Natural killer cell (primary cell): ENCODE measurements at regions not wholly inside any gene's neighbourhood (a gene's known extent, or its start where the extent isn't known, plus 50 kb on each side); places are given as distances from the start of the nearest gene placed in this dataset.

Experiments
- ATAC-seq, 3 donors: fragments of 150-1000 bp in 2 of 3; fragments of 200-7000 bp in 1 of 3; cut with Tn5 transposase; 1 replicate in 1 of 3; 2 replicates in 2 of 3; pipeline ENCODE4 v1.10.0; 2021; ENCODE audit warnings: mild to moderate bottlenecking in 2 of 3, moderate library complexity in 2 of 3
- DNase-seq, 2 donors: peaks; one replicate each; pipeline versions ENCODE4 v3.0.0 to v3.0.0-alpha.2; 2013 to 2021; ENCODE audit warnings: mixed read lengths in 1 of 2
- H3K27ac ChIP-seq: one replicate; pipeline ENCODE4 v1.5.1; 2013; ENCODE audit warnings: mild to moderate bottlenecking, low read length
- H3K27me3 ChIP-seq: one replicate; pipeline ENCODE4 v1.6.1; 2013; ENCODE audit warnings: low read length; ENCODE audit not compliant: control insufficient read depth, insufficient read depth
- H3K36me3 ChIP-seq: one replicate; pipeline ENCODE4 v1.6.1; 2013; ENCODE audit warnings: low read length; ENCODE audit not compliant: control insufficient read depth, insufficient read depth
- H3K4me1 ChIP-seq: one replicate; pipeline ENCODE4 v1.6.1; 2013; ENCODE audit warnings: low read length; ENCODE audit not compliant: control insufficient read depth, insufficient read depth
- H3K4me3 ChIP-seq: one replicate; pipeline ENCODE4 v1.5.1; 2013; ENCODE audit warnings: low read length
- H3K9me3 ChIP-seq: one replicate; pipeline ENCODE4 v1.6.1; 2013; ENCODE audit warnings: low read length; ENCODE audit not compliant: control insufficient read depth, insufficient read depth
- H3K27ac Mint-ChIP-seq, 2 donors: one replicate each; pipeline ENCODE4 v1.8.0; 2022; ENCODE audit warnings: mild to moderate bottlenecking in 2 of 2, mixed read lengths in 2 of 2, moderate library complexity in 1 of 2
- H3K27me3 Mint-ChIP-seq, 2 donors: one replicate each; pipeline ENCODE4 v1.8.0; 2022; ENCODE audit warnings: low read depth in 2 of 2, mixed read lengths in 2 of 2
- H3K36me3 Mint-ChIP-seq: one replicate; pipeline ENCODE4 v1.8.0; 2022; ENCODE audit warnings: mixed read lengths
- H3K4me1 Mint-ChIP-seq, 2 donors: one replicate each; pipeline ENCODE4 v1.8.0; 2022; ENCODE audit warnings: mixed read lengths in 2 of 2
- H3K4me3 Mint-ChIP-seq: one replicate; pipeline ENCODE4 v1.8.0; 2022; ENCODE audit warnings: mild to moderate bottlenecking, moderate library complexity, mixed read lengths
- H3K9me3 Mint-ChIP-seq, 2 donors: one replicate each; pipeline ENCODE4 v1.8.0; 2022; ENCODE audit warnings: mixed read lengths in 2 of 2
- CTCF ChIP-seq: fragments of 200-600 bp; IDR thresholded peaks from one replicate; pipeline ENCODE4 v1.8.0; 2022; ENCODE audit warnings: antibody characterized with exemption
- WGBS: methylation state at CpG from one replicate; pipeline ENCODE4 v1.1.7; 2013; ENCODE audit warnings: missing lambda C conversion rate; ENCODE audit not compliant: insufficient coverage; 5-methylcytosine and 5-hydroxymethylcytosine counted together
- intact Hi-C: fragments of 100-400 bp; cut with micrococcal nuclease; formaldehyde crosslinking; loops from one replicate; pipeline ENCODE4 v1.14.2; 2022

GRCh38 chr1:165039996-165040395, 316.5 kb downstream of the LMX1A start:
- no peak for ATAC-seq
- Histone ChIP-seq H3K4me3 (no peak overlapping the region), H3K4me1 (no peaks in the 10 kb centered on the region), H3K9me3 (no peaks in the 10 kb centered on the region), H3K27me3 (no peaks in the 10 kb centered on the region), H3K27ac (no peak overlapping the region), H3K36me3 (no peaks in the 10 kb centered on the region)
- DNase-seq: no peak
- Mint-ChIP-seq H3K27me3 (no peaks in the 10 kb centered on the region), H3K9me3 (no peaks in the 10 kb centered on the region), H3K4me3 (no peak overlapping the region), H3K4me1 (no peaks in the 10 kb centered on the region), H3K36me3 (no peaks in the 10 kb centered on the region), H3K27ac (no peak overlapping the region)
- TF ChIP-seq CTCF: no peak
- 80% methylated on average over 1 of the region's 3 CpGs for WGBS
- intact Hi-C loops: no loop called here

GRCh38 chr1:165036403-165036802, 320.1 kb downstream of the LMX1A start:
- Histone ChIP-seq H3K27me3 (no peaks in the 10 kb centered on the region), H3K9me3 (no peaks in the 10 kb centered on the region), H3K36me3 (no peaks in the 10 kb centered on the region), H3K27ac (no peak overlapping the region), H3K4me1 (no peaks in the 10 kb centered on the region), H3K4me3 (no peak overlapping the region)
- no peak for ATAC-seq
- H3K27ac Mint-ChIP-seq: no peak overlapping the region
- H3K27me3 Mint-ChIP-seq: no peaks in the 10 kb centered on the region
- 94% methylated on average over 6 of the region's 6 CpGs for WGBS
- intact Hi-C loops: no loop called here
- DNase-seq: no peak
- peaks cover 0 to 3% of the 10 kb centered on the region in 2 donors for H3K9me3 Mint-ChIP-seq
- no peak overlapping the region for H3K4me3 Mint-ChIP-seq
- no peaks in the 10 kb centered on the region for H3K4me1 Mint-ChIP-seq
- TF ChIP-seq CTCF: no peak
- no peaks in the 10 kb centered on the region for H3K36me3 Mint-ChIP-seq

GRCh38 chr1:165034136-165034809, 322.2 kb downstream of the LMX1A start:
- no peak overlapping the region for H3K4me3 Mint-ChIP-seq
- H3K9me3 Mint-ChIP-seq: peaks cover 0 to 3% of the 10 kb centered on the region in 2 donors
- intact Hi-C loops: no loop called here

More at GRCh38 chr1:165034136-165034809, 322.2 kb downstream of the LMX1A start:
- no peaks in the 10 kb centered on the region for H3K4me1 ChIP-seq
- H3K4me3 ChIP-seq: no peak overlapping the region
- no peak overlapping the region for H3K27ac ChIP-seq
- H3K36me3 Mint-ChIP-seq: no peaks in the 10 kb centered on the region
- no peak for TF ChIP-seq CTCF
- H3K27me3 Mint-ChIP-seq: peaks cover 0 to 5% of the 10 kb centered on the region in 2 donors
- 99% methylated on average over 3 of the region's 3 CpGs for WGBS
- ATAC-seq (no peak), DNase-seq (no peak)
- H3K9me3 ChIP-seq: no peaks in the 10 kb centered on the region
- no peaks in the 10 kb centered on the region for H3K36me3 ChIP-seq
- H3K4me1 Mint-ChIP-seq: no peaks in the 10 kb centered on the region
- no peak overlapping the region for H3K27ac Mint-ChIP-seq
- no peaks in the 10 kb centered on the region for H3K27me3 ChIP-seq
